Midbrain (tissue), 1 donor: ENCODE measurements at regions not wholly inside any gene's neighbourhood (a gene's known extent, or its start where the extent isn't known, plus 50 kb on each side); places are given as distances from the start of the nearest gene placed in this dataset.

Experiments
- DNase-seq: peaks from one replicate; lab custom pipeline; 2025; lab: John Stamatoyannopoulos, UW

DNA sequence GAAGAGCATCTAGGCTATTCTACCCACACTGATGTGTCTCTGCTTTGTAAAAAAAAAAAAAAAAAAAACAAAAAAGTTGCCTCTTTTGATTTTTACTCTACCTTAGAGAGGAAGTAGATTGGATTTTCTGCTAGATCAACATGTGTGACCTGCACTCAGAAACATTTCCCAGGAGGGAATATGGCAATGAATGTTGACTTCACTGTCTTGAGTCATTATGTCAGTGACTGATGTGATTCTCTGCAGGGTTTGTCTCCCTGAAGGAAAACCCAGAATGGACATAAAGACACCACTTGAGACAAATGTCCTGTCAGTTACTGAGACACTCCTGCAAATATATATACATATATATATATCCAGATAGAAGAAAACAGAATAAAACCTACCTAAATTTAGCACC is 370.3 kb downstream of the BMPER start:
- DNase-seq, result no peak

DNA sequence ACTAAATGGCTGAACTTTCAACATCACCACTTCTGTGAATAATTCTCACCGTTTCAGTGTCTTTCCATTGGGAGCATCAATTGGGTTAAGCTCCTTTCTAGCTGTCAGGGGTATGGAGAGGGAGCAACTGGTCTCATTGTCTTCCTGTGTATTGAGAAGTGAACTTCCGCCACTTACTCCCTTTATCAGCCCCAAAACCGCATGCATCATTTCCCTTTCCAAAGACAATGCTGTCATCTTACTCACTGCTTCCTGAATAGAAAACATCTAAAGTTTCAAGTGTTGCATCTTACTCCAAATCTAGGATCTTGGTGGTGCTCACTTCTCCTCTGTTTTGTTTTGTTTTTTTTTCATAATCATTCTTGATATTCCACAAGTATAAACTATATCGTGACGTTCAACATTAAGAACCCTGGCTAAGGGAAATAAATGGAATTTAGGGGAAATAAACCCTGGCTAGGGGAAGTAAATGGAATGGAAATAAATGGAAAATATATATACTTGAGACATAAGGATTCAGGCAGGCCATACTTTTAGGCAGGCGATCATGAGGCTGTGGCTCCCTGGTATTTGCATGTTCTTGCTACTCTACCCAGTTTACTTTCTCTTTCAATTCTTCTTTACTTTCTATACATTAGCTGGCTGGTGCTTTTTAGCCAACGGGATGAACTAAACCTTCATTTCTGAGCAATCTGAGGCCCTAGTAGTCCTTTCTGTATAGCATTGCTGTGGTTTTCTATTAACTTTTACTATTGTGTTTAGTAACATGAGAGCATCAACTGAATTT is 371.9 kb downstream of the BMPER start:
- DNase-seq, result no peak

DNA sequence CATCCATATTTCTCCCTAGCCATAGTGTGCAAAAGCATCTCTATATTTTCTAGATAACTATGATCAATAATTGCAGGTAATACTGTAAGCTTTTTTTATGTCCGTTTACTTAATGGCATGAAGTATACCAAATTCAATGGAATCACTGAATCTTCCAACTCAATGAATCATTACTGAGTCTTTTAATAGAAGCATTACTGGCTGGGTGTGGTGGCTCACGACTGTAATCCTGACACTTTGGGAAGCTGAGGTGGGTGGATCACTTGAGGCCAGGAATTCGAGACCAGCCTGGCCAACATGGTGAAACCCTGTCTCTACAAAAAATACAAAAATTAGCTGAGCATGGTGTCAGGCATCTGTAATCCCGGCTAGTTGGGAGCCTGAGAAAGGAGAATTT is 372.5 kb downstream of the BMPER start:
- DNase-seq, result no peak

DNA sequence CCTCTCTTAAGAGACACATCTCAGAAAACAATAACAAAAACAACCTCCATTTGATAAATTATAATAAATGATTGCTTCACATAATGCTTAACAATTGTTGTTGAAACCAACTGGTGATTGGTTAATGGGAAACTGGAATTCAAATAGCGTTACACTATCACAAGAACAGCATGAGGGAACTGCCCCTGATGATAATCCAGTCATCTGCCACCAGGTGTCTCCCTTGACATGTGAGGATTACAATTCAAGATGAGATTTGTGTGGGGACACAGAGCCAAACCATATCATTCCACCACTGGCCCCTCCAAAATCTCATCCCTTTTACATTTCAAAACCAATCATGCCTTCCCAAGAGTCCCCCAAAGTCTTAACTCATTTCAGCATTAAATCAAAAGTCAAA is 375.9 kb downstream of the BMPER start:
- no peak for DNase-seq

DNA sequence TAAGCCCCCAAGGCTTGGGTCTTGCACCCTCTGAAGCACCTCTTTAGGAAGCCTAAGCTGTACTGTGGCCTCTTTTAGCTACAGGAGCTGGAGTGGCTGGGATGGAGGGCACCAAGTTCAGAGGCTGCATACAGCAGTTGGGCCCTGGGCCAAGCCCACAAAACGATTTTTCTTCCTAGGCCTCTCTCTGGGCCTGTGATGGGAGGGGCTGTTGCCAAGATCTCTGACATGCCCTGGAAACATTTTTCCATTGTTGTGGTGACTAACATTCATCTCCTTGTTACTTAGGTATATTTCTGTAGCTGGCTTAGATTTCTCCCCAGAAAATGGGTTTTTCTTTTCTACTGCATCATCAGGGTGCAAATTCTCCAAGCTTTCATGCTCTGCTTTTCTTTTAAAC is 375.7 kb upstream of the NPSR1 start:
- DNase-seq, result no peak

DNA sequence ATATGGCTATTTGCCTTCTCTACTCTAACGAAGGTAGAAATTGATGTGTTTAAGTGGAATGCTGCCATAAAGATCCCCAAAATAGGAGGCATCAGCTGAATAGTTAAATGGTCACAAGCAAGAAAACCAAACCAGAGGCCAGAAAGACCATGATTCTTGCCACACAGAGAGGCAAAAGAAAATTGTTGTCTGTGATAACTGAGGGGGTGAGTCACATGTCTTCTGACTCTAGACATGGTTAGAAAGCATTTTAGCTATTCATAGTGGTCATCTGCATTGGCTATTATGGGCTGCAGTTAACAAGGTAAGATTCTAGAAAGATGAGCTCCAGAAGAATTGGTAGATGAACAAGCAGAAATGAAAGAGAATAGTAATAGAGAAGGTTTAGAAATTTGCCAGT is 361.4 kb upstream of the NPSR1 start:
- DNase-seq, result no peak

DNA sequence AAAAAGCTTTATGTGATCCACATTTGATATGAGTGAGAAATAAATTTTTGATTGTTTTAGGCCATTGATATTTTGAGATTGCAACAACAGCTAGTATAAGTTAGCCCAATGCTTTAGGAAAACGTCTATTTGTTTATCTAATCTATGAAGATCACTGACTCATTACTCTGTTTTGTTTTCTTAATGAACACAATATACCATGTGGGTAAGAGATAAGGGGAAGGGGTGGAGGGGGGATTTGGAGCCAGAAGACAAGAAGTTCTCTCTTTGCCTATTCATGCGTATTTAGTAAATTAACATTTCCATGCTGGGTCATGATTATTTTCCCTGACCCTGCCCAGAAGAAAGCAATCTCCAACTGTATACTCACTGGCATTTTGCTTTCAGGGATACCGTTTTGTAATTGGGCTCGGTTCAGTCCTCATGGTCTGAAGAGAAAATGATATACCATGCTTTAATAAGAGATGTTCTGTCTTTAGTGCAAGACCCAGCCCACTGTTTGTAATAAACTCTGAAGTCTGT is 359.5 kb upstream of the NPSR1 start:
- DNase-seq, result no peak

DNA sequence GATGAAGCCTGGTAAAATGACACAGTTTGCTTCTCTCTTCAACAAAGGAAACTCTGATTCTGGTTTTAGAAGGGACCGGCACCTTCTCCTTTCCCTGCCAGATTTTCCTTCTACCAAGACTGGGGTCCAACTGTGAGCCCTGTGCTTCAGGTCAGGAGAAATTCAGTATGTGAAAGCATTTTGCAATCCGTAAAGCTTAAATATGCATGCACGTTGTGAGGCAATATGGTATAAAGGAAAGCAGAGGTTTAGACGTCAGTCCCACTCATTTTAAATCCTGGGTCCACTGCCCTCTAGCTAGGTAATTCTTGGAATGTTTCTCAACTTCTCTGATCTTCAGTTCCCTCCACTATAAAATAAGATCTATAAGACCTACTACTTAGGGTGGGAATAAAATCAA is 359.0 kb upstream of the NPSR1 start:
- no peak for DNase-seq

DNA sequence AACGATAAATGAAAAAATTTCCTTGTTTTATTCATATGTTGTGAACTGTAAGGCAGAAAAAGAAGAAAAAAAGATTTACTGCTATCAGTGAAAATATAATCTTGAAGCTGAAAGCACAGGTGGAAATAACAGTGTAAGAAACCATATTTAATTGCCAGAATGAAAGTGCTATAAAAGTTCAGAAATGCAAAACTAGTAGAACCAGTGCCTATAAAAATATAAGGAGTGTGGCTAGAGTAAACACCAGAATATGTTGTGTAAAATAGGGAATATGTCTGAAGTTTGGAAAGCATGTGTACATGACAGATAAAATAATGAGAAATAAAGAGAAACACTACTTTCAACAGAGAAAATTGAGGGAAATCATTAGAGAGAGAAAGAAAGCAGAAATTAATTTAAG is 350.5 kb upstream of the NPSR1 start:
- DNase-seq, result no peak

DNA sequence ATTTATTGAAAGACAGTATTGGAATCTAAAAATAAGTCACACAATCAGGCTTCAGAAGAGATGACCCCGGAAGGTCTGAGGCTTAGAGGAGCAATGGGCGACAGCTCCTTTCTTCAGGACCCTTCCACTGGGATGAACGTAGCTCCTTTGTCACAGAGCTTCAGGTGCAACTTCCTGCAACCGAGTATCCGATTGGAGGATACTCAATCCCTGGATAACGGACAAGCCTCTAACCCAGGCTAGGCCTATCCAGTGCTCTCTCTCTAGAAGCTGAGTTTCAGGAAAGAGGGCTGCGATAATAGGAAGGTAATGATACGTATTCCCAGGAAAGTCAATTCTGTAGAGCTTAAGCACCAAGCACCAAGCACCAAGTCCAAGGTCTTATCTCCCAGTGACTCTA is 349.4 kb upstream of the NPSR1 start:
- no peak for DNase-seq

DNA sequence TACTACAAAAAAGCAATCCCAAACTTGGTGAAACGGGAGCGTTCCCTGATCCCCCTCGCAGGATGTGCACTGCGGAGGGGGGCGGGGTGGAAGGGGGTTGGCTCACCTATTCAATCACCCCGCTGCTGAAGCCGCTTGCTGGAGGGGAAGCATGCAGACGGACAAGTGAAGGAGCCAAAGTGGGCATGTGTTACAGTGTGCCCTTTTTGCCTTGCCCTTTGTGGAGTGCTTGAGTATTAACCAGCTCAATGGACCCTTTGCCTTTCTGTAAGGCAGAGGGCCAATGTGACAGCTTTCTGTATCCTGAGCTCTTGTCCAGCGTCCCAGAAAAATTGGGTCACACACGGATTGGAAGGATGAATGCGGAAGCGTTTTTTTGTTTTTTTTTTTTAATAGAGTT is 348.9 kb upstream of the NPSR1 start:
- DNase-seq, result peak; percentile 1

DNA sequence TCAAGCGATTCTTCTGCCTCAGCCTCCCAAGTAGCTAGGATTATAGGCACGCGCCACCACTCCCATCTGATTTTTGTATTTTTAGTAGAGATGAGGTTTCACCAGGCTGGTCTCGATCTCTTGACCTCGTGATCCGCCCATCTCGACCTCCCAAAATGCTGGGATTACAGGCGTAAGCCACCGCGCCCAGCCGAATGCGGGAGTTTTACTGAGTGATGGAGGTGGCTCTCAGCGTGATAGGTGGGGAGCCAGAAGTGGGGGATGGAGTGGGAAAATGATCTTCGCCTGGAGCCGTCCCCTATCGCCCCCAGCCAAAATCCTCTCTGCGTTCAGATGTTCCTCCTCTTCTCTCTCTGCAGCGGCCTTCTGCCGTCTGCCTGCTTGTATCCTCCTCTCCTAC is 348.4 kb upstream of the NPSR1 start:
- no peak for DNase-seq

DNA sequence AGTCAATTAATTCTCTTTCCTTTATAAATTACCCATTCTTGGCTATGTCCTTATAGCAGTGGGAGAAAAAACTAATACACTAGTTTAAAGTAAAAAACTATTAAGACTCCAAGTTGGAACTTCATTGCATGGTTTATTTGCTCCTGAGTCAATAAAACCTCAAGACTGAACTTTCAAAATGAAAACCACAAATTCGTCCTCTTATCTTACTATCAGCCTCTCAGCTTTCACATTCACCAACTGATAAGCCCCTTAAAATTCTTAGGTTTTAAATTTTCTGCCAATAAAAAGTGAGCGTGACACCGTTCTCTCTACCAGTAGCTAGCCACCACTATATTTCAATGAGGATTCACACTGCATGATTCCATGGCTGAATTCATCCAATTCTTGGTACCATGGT is 346.4 kb upstream of the NPSR1 start:
- no peak for DNase-seq

DNA sequence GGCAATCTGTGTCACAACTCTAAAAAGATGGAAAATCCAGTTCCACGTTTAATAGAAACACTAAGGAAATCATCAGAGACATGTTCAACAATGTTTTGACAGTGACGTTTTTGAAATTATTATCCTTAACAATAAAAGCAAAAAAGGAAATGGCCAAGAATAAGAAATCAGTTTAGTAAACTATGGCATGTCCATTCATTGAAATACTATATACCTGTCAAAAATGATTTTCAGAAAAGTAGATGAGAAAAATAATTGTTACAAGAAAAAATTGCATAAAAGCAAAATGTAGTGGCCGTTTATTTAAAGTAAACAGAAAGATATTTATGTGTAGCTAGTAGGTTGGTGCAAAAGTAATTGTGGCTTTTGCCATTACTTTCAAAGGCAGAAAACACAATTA is 345.4 kb upstream of the NPSR1 start:
- no peak for DNase-seq

DNA sequence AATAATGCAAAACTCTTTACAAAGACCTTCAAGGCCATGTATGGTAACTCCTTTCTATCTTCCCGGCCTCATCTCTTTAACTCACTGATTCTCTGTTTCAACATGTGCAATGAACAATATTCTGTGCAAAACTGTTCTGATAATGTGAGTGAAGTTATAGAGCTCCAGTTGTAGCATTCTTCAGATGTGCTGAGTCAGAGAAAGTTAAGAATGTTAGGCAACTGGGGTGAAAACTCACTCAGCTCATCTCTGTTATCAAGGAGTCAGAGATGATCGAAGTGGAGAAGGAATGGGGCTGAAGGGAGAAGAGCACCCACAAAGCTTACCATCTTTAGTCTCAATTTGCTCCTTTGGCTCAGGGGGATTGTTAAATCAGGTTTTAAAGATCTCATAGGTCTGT is 344.7 kb upstream of the NPSR1 start:
- no peak for DNase-seq

DNA sequence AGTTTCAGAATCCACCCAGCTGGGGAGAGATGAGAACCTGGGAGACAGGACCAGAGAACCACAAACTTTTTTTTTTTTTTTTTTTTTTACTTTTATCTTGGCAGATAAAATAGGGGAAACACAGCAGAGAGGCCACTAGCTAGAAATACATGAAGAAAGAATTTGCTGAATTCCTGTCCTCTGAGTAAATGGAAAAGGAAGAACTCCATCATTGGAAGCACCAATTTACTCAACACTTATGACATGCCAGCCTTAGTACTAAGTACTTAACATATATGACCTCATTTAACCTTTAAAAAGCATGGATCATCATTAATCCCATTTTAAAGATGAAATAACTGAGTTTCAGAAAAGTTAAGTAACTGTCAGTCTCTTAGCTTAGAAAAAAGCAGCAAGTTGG is 343.0 kb upstream of the NPSR1 start:
- DNase-seq, result no peak

DNA sequence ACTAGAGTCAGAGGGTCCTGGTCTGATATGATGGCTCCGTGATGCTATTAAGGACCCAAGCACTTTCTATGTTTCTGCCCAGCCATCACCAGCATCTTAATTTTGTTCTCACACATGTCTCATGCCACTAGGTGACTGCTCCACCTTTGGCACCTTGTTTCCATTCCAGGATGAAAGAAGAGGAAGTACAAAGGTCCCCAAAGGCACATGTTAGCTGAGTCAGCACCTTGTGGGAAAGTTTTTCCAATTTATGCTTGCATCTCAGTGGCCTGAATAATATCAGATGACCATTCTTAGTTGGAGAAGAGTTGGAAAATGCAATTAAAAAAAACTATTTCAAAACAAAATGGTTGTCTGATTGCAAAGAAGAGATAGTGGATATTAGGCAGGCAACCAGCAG is 341.0 kb upstream of the NPSR1 start:
- DNase-seq, result no peak

DNA sequence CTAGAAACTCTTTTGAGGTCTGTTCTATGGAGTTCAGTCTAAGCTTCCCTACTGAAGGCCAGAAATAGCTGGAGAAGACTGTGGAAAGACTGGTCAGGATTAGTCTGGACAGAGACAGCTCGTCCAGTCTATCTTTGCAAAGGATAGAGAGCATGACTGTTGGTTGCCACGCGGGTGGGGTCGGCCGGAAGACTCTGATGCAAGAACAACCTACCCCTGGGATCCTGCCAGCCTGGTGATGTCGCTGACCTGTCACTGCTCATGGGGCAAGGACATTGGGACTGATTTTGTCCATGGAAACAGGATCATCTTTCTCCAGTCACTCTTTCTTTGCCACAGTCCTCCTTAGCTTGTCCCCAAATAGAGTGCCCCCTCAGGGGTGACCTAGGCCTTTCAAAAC is 337.6 kb upstream of the NPSR1 start:
- no peak for DNase-seq

DNA sequence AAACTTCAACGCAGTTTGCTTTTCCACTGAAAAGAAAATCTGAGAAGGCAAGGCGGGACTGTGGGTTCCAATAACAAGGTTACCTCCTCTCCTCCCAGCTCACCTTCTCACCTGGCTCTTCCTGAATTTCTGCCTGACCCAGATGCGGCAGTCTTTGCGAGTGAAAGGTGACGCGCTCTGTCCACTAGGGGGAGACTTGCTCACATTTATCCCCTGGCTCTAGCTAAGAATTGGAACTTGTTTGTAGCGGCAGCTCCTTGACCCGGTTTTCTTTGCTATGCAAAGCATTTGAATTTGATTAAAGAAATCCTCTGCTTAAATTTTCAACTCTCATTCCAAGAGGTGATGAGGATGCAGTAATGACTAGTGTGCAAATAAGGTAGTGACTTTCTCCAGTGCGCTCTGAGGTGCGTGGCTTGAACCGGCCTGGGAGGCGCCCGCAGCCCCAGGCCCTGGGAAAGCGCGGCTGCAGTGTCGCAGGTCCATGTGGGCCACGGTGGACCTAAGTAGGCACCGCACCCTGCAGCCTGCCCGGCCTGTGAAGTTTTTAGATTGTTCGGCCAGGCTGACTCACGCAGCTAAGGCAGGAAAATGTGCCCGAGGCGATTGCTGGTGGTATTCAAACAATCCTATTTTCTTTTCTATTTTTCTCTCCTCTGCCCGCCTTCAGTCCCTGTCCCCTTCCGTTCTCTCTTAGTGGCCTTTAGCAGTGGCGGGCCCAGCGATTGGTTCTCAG is 336.9 kb upstream of the NPSR1 start:
- DNase-seq, result peak; percentile 66

DNA sequence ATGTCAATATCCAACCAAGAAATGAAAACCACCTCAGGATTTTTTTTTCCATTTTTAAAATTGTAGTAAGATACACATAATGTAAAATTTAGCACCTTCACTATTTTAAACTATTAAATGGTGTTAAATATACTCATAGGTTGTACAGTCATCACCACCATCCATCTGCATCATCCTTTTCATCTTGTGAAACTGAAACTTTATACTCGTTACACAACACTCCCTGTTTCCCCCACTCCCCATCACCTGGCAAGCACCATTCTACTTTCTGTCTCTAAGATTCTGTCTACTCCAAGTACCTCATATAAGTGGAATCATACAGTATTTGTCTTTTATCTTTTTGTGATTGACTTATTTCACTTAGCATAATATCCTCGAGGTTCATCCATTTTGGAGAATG is 335.2 kb upstream of the NPSR1 start:
- no peak for DNase-seq

DNA sequence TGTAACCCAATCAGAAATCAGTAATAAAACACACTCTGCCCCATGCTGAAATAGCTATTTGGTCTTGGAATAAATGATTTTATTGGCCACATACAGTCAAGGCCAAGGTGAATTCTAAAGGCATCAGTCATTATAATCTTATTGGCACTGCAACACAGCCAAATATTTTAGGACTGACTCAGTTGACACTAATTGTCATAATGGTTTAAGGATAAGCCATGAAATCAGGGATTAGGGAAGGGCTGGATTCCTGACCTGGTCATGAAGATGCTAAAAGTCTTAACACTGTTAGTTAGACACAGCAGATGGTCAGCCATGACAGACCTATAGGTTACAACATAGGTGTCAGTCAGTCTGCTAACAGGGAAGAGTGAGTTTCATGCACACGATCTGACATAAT is 330.3 kb upstream of the NPSR1 start:
- DNase-seq, result no peak

DNA sequence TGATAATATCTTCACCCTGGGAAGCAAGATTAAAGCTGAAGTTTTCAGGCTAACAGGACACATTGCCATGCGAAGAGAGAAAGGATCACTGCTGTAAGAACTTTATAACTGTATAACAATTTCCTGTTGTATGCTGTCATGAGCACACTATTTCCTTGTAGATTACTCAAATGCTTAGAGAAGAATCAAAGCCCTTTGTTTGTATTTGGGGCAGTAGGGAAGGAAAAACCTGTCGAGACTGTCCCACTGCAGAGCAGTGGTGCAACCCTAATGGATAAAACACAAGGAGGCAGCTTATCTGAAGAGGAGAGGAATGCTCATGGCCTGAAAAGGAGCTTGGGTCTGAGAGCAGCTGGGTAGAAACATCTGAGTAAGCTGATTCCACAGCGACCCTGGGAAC is 327.7 kb upstream of the NPSR1 start:
- no peak for DNase-seq

DNA sequence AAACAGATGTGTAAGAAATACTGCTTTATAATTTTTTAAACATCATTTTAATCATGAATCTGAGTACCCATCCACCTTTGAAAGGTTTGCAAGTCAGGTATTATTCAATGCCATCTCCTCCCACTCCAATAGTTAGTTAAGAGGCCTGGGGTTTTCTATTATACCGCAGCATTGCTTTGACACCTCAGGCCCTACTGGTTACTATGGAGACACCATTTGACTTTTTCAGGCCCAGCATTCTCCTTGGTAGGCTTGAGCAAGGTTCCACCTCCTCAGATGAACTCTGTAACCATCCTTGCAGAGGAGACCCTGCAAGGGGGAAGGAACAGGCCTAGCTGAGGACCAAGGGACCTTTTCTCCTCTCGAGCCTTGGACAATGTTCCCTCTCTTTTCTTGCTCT is 326.9 kb upstream of the NPSR1 start:
- no peak for DNase-seq

DNA sequence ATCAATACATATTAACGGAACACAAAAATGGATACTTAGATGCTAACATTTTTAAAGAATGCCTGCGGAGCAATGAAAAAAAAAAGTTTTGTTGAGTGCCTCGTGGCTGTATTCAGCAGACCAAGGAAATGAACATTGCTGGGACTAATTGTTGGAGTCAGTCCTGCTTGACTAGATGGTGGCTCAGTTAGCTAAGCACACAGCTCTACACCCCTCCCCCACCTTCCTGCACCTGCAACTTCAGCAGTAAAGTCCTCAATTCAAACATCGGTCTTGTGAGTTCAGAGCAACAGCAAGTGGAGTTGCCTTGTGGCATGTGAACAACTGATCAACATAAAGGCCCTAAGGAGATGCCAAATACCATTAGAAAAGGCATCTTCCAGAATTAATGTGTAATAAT is 326.0 kb upstream of the NPSR1 start:
- DNase-seq, result no peak
